Superior temporal gyrus (tissue), 1 donor: ENCODE measurements at regions not wholly inside any gene's neighbourhood (a gene's known extent, or its start where the extent isn't known, plus 50 kb on each side); places are given as distances from the start of the nearest gene placed in this dataset.

Source experiments
- DNase-seq: peaks from one replicate; pipeline ENCODE4 v3.0.0-alpha.2; 2016; ENCODE audit errors: extremely low spot score

DNA sequence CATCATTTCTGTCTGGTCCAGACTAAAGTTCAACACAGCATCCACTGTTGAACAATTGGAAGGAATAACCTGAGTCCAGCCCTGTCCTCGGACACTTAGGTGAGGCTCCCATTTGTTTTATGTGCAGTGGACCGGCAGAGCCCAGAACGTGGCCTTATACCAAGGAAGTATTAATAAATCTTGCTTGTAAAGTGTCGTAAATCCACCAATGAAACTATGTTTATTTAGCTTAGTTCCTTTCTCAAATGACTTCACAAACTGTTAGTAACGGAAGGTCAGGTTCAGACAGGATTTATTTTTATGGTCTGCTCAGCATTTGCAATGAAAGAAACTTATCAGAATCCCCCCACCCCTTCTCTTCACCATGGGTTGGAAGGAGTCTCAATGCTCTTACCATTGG is 149.5 kb downstream of the PCSK1 start:
- no peak for DNase-seq

DNA sequence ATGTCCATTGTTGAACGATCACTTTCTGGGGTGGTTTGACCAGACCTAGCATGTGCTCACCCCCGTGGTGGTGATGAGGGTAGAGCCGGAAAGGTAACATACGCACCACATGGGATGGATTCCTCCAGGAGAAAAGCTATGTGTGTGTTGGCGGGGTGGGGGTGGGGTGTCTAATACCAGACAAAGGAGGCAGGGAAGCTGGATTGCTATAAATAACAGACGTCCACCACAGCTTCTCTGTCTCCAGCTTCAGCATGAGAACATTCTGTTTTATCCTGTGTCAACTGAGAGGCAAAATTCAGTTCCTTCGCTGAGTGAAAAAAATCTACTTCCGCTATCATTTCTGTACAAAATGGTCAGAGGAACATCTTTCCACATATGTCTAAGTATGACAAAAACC is 151.0 kb downstream of the PCSK1 start:
- DNase-seq, result no peak

DNA sequence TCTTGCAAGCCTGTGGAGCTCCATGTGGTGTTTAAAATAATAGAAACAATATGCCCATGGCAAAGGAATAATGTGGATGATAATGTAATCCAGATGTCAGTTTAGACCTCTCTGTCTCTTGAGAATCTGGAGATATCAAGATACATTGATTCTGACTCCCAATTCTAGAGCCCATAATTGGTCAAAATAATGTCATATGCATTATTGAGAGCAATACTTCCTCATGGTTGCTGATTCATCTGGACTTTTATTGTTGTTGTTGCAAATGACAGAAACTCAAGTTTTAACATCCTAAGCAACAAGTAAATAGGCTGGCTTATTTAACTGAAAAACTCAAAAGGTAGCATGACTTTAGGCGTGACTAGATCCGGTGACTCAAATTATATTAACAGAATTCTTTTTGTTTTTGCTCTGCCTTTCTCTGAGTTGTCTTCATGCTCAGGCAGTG is 152.1 kb downstream of the PCSK1 start:
- no peak for DNase-seq

DNA sequence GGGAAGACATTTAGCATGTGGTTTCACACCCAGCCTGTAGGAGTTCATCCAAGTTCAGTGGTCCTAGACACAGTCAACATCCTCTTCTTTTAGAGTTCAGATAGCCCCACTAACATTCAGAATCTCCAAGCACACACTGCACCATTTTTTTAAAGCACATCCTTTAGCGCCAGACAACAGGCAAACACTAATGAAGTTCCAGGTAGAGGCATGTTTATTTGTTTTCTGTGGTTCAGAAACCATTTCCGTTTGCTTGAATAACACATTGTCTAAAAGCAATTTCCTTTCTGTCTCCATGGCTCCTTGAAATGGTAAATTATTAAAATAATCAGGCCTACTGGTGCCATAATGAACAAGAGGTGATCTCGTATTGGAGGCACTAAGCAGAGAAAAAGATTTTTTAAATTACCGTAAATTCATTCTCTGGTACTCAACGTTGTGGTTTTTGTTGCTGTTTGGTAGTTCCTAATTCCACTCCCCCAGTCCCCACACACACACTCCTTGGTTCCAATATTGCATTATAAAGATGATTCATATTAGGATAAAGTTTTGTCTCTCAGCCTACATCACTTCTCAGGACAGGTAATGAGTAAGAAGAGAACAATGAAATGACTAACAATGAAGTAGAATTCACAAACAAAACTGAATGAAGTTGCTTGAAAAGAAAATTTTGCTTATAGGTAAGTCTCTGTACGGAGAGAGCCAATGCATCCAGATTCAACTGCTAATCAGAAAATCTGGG is 153.1 kb downstream of the PCSK1 start:
- no peak for DNase-seq

DNA sequence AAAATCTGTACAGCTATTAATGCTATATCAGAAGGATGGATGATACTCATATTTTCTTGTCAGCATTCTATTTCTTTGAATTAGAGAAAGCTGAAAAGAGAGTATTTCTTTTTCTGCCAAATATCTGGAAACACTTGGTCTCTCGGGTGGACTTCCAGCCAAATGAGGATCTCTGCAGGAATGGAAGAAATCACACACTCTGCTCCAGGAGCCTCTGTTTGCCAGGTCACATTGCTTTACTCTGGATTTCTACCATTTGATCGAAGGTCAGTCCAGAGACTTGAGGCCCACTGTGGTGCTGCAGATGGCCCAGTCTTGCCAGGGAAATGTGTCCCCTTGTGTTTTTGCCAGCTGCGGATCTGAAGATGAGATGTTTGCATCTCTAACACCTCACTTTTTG is 154.1 kb downstream of the PCSK1 start:
- no peak for DNase-seq

DNA sequence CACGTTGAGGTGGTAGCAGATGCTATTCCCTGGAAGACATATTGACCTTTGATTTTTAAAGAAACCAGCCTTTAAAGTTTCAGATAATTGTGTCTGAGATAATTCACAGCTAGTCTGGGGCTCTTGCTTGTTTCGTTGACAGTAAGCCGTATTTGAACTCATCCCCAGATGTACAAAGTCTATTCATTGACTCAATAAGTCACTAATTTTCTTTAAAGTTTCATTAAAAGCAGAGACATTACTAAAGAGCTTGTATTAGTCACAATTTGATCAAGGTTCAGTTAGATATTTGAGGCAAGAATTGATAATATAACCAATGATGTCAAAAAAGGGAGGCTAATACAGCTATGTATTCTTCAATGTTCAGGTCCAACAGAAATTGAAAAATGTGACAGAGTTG is 158.0 kb downstream of the PCSK1 start:
- no peak for DNase-seq

DNA sequence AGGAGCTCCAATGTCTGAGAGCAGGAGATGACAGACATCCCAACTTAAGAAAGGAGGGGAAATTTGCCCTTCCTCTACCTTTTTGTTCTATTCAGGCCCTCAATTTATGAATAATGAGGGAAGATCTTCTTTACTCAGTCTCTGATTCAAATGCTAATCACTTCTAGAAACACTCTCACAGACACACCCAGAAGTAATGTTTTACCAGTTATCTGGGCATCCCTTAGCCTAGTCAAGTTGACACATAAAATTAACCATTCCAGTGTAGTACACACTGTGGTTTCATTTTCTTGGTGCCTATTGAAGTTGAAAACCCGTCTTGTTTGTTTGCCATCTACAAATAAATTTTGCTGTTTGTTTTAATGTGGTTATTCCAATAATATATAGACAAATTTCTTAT is 167.6 kb downstream of the PCSK1 start:
- DNase-seq, result no peak

DNA sequence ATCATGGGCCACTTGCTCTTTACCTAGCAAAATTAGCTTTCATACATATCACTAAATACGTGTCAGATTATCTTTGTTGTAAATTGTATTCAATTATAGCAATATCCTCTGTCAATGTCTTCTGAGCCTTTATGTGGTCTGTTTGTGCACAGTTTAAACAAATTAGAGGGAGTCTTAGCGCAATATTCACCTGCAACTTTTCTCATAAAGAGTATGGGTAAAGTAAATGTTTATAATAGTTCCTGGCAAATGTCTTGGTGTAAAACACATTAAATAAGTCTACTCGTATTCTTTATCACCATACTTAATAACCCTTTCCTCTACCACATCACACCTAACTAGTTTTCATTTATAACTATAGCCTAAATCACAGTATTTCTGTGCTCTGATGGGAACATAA is 169.0 kb downstream of the PCSK1 start:
- DNase-seq, result no peak

DNA sequence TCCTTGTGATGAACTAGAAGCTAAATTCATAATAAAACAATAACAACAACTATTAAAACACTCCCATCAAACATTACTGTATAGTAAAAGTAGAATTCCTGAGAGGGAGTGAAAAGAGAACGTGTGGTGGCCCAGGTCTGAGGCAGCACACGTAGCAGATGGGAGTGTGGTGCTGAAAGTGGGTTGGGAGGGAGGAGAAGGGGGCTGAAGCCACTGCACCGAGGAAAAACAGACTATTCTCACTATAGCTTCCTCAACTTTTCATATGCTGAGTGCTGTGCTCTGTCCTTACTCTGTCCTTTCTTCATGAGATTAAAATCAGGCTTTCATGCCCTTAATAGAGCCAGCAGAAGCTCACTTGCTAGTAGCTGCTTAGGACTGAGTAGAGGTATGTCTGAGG is 170.9 kb downstream of the PCSK1 start:
- DNase-seq, result no peak

DNA sequence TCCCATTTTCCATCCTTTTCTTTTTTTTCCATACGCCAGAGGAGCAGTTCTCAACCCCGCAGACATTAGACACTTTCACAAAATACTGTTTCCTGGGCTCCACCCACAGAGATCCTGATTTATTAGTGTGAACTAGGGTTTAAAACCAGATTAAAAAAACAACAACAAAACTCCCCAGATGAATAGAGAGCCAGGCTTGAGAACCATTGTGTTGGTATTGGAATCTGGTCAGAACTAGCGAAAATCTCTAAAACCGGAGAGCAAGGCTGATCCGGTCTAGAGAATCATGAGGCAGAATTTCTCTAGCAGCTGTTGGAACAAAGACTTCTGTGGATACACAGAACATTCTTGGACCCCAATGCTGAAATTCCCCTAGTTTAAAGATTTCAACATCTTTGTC is 173.0 kb downstream of the PCSK1 start:
- no peak for DNase-seq

DNA sequence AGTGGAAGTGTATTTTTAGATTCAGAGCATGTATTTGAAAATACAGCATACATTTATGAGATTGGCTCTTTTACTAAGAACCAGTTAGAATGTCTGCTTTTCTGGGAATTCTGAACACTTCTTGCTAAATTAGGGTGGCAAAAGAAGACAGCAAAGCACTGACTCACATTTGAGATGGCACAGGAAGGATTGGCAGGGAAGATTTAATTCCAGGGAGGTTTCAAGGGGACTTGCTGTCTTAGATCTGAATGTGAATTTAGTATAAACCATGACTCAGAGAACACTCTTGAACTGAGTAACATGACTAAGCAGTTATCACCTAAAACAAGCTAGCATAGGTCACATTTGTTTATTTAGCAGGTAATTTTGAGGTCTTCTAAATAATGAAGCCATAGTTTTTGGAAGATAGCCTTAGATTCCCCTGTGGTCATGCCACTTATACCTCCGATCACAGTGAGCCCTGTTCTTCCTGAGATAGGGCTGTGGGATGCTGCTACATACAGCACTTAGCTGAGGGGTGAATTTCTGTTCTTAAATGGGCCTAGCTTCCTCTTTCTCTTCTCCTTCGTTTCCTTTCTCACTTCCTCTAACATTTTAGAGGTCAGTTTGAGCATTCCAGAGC is 173.8 kb downstream of the PCSK1 start:
- DNase-seq, result peak; percentile 64

DNA sequence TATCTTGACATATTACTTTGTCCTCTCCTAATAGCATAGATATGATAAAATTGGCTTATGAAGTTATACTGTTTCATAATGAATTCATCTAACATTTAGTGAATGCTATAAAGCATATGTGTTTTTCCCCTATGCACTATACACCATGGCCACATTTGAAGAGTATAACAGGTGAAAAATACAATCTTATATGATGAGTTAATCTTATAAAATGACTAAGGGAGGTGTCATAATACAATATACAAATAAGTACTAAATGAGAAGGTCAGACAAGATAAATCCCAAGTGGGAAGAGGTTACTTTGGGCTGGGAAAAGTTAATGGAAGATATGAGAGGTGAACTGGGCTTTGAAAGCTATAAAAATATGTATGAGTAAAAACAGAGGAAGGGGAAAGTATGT is 174.4 kb downstream of the PCSK1 start:
- no peak for DNase-seq

DNA sequence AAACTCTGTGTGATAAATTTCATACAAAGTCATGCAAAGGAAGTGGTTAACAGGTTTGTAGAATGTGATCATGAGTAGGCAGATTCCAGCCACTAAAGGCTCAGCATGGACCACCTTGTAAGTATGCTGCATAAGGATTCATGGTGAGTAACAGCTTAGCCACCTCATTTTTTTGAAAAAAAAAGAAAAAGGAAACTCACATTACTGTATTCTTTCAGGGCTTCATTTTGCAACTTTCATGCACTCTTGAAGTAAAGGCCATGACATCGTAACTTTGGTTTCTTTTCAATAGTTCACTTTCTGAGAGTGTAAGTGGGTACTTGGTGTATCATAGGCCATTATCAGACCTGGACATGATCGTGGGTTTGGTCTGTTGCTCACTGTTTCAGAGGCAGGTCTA is 175.1 kb downstream of the PCSK1 start:
- DNase-seq, result no peak

DNA sequence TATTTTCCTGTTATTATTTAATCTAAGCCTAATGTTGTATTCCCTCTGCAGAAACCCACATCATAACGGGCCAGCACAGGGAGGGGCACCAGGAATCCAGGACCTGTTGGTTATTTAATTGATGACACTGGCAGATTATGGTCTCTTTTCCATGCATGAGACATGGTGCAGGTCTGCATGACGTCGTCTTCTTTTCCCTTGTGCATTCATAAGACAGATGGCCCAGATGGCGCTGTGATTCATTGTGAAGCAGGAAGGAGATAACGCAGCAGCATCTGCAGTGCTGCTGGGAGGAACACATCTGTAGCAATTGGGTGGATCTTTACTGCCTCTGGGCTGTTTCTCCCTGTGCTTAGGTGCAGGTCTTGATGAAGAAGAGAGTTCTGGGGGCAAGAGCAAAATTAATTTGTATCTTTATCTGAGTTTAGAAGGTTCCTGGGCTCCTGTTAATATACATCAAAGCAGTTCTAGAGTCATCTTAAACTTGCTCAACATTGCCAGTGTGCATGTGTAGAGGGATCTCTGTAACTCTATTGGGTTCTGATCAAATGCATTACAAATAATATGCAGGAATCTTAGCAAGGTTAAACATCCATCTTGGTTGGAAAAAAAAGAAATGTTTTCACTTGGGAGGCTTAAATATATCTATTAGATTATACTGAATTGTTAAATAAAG is 176.1 kb downstream of the PCSK1 start:
- DNase-seq, result peak; percentile 52

DNA sequence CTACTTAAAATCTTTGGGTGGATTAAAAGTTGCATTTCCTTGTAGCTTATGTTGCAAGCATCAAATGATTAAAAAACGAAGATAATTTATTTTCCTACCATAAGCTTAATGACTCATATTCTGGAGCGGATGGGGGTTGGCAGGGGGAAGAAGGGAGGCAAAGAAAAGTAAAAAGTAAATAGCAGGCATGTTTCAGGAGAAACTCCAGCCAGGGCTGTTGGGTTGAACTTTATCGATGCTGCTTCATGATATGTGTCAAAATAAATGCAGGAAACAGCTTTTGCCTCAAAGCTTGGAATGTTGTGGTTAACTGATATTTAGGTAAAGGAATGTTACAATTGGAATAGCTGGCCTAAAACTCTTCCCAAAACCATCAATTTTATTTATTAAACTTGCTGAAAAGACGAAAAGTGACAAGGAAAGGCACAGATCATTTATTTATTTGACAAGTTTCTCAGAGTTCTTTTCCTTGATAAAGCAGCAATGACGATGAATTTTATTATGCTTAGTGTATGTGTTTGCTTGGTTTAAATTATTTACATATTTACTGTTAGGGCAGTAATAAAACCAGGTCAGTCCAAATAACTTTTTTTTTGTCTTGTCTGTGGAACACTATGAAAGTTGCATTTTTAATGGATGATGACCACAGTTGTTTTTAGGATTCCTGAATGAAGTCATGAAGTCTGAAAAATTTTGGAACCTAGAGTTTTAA is 177.9 kb downstream of the PCSK1 start:
- no peak for DNase-seq

DNA sequence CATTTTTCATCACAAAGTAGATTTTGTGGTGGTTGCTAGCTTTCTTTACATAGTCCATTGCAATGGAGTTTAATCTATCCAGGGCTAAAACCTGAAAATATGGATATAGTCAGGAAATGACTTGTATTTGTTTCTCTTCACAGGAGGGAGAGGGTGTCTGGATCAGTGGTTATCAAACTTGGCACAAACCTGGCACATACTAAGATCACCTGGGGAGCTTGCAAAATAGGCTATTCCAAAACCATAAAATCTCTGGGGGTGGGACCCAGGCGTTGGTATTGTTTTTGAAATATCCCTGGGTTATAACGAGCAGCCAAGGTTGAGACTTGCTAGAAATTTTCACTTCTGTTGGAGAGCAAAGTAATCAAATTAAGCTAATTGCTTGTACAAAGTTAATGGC is 179.9 kb downstream of the PCSK1 start:
- no peak for DNase-seq

DNA sequence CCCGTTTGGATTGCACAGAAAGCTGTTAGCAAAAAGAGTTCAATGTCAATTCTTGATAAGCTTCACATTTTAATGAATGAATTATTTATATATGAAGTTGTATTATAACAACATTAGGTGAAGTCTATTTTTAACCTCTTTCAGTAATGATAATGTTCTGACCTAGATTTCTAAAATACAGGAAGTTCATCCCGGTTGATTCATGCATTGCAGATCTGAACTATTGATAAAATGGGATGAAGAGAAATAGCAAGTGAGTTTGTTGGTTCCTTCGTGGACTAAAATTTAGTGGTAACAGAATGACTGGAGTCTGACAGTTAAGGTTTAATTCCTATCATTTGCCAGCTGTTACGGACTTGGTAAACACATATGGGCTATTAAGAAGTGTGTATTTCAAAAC is 180.5 kb downstream of the PCSK1 start:
- DNase-seq, result no peak

DNA sequence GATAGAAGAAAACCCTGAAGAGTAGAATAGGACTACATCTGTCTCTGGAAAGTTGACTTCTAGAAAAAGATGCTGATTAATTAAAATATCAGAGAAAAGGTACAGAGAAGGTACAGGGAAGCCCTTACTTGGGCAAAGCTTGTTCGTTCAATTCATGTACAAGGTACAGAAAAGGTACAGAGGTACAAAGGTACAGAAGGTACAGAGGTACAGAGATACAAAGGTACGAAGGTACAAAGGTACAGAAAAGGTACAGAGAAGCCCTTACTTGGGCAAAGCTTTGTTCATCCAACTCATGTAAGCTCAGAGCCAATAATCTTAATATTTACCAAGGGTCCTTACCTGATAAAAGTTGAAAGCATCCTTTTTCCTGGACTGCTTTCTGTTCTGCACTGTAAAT is 182.3 kb downstream of the PCSK1 start:
- DNase-seq, result no peak

DNA sequence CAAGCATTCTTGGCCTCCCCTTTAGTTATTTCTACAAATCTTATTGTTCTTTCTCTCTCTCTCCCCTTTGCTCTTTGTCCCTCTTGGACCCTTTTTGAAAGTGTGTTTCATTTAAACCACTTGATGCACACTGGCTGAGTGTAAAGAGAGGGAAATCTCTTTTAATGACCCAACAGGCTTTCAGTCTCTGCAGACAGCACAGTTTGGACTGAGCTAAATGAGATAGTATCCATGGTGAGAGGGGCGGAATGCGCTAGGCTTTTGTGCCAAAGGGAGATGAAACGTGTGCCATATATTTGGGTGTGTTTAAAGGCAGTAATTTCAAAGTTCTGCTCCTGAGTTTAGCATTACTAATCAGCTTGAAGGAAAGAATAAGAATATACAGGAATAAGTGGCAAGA is 184.9 kb downstream of the PCSK1 start:
- DNase-seq, result no peak

DNA sequence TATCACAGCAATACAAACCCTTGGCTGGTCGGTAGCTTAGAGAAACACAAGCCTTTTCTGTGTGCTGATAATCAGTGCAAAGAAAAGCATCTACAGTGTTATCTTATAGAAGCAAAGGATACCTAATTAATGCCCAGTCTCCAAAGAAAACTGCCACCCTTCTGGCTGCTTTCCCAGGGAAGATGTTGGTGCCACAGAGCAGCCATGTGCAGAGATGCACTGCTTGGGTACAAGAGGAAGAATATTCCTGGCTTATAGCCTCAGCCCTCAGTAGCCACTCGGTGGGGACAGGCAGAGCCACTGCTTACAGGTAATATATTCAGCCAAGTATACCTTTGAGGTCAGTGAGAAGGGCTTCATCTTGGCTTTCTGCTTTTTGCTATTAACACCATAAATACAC is 185.3 kb downstream of the PCSK1 start:
- no peak for DNase-seq

DNA sequence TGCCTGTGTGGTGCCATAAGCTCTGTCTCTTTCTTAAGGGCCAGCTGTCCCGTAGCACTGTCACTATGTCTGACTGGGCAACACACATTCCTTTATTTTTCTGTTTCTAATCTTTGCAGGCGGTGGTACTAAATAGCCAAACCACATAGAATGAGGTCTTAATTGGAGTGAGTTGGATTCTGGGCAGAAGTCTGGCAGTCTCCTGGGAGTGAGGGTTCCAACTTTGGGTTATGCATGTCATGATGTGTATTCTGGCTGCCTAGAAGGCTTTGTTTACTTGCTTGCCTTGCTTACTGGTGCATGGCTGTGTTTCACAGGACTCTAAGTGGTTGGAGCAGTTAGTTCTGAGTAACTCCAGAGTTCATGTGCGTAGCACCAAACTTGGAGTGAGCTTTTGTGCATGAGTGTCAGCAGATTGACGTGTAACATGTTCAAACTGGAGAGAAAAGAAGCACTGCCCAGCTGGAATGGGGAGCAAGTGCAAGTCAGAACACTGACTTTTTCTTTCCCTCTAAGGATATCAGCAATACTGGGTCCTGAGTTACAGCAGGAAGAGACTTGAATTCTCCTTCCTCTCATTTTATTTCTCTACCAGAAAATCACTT is 185.8 kb downstream of the PCSK1 start:
- no peak for DNase-seq
